CD4-positive, alpha-beta T cell (primary cell): ENCODE measurements at regions not wholly inside any gene's neighbourhood (a gene's known extent, or its start where the extent isn't known, plus 50 kb on each side); places are given as distances from the start of the nearest gene placed in this dataset.

Experiments used
- ATAC-seq: fragments of 200-7000 bp; cut with Tn5 transposase; one replicate; pipeline ENCODE4 v1.10.0; 2022; ENCODE audit warnings: mild to moderate bottlenecking; ENCODE audit not compliant: poor library complexity
- CTCF ChIA-PET: fragments of 350-600 bp; sonication (Branson Sonifier 250); formaldehyde crosslinking; loops from one replicate; lab custom pipeline; 2021; ENCODE audit warnings: antibody characterized with exemption, inconsistent platforms; lab: Charles Lee
- POLR2A ChIA-PET: fragments of 350-600 bp; sonication (Branson Sonifier 250); formaldehyde crosslinking; loops from one replicate; lab custom pipeline; 2021; ENCODE audit warnings: antibody characterized with exemption, inconsistent platforms; lab: Charles Lee
- DNase-seq, 14 experiments: peaks; one replicate each; pipeline ENCODE4 v3.0.0-alpha.2; 2013 to 2020; ENCODE audit warnings: mixed read lengths in 2 of 14
- H3K27ac ChIP-seq, 2 donors: one replicate each; pipeline versions ENCODE4 v1.5.1 to v1.7.0; 2013; ENCODE audit warnings: low read length in 2 of 2, low read depth in 1 of 2, mild to moderate bottlenecking in 1 of 2
- H3K27me3 ChIP-seq, 2 experiments: 1 replicate in 1 of 2; 2 replicates in 1 of 2; pipeline versions ENCODE4 v1.6.1 to v1.7.0; 2013; ENCODE audit warnings: low read length in 2 of 2, control low read depth in 1 of 2, mild to moderate bottlenecking in 1 of 2, moderate library complexity in 1 of 2; ENCODE audit not compliant: insufficient read depth in 2 of 2, control insufficient read depth in 1 of 2
- H3K36me3 ChIP-seq: one replicate; pipeline ENCODE4 v1.6.1; 2013; ENCODE audit warnings: low read length, control low read depth; ENCODE audit not compliant: insufficient read depth
- H3K4me1 ChIP-seq: one replicate; pipeline ENCODE4 v1.6.1; 2013; ENCODE audit warnings: low read length, control low read depth; ENCODE audit not compliant: insufficient read depth
- H3K4me3 ChIP-seq: one replicate; pipeline ENCODE4 v1.5.1; 2013; ENCODE audit warnings: mild to moderate bottlenecking, low read length, moderate library complexity
- H3K9me3 ChIP-seq, 2 experiments: 1 replicate in 1 of 2; 2 replicates in 1 of 2; pipeline versions ENCODE4 v1.6.1 to v1.7.0; 2013; ENCODE audit warnings: low read length in 2 of 2, mild to moderate bottlenecking in 2 of 2, control low read depth in 1 of 2, moderate library complexity in 1 of 2; ENCODE audit not compliant: control insufficient read depth in 1 of 2, insufficient read depth in 1 of 2
- H3K27ac Mint-ChIP-seq: one replicate; pipeline ENCODE4 v1.8.0; 2020; ENCODE audit warnings: mixed read lengths
- H3K27me3 Mint-ChIP-seq: one replicate; pipeline ENCODE4 v1.8.0; 2021; ENCODE audit warnings: mixed read lengths
- H3K36me3 Mint-ChIP-seq: one replicate; pipeline ENCODE4 v1.8.0; 2021; ENCODE audit warnings: low read depth, mixed read lengths
- H3K4me1 Mint-ChIP-seq: one replicate; pipeline ENCODE4 v1.8.0; 2021; ENCODE audit warnings: low read depth, mixed read lengths
- H3K4me3 Mint-ChIP-seq: one replicate; pipeline ENCODE4 v1.8.0; 2020; ENCODE audit warnings: mild to moderate bottlenecking, mixed read lengths
- H3K9me3 Mint-ChIP-seq: one replicate; pipeline ENCODE4 v1.8.0; 2020; ENCODE audit warnings: mixed read lengths
- CTCF ChIP-seq: fragments of 200-600 bp; IDR thresholded peaks from one replicate; pipeline ENCODE4 v1.8.0; 2022; ENCODE audit warnings: antibody characterized with exemption, mild to moderate bottlenecking
- intact Hi-C, 2 experiments: fragments of 100-400 bp; cut with DNase I in 1 of 2; cut with micrococcal nuclease in 1 of 2; formaldehyde crosslinking; loops; one replicate each; pipeline versions ENCODE4 v1.15.1 to v1.9.0; 2023 to 2025; cut with DNase I, micrococcal nuclease

- Histone ChIP-seq H3K9me3 (no peaks in the 10 kb centered on the region), H3K4me3 (no peak overlapping the region), H3K27ac (no peak overlapping the region), H3K4me1 (no peaks in the 10 kb centered on the region), H3K27me3 (peaks cover 6 to 7% of the 10 kb centered on the region in 2 experiments), H3K36me3 (no peaks in the 10 kb centered on the region)
- ATAC-seq (no peak), DNase-seq (no peak)
- CTCF ChIA-PET, result no interaction called here
- Mint-ChIP-seq H3K4me3 (no peak overlapping the region), H3K27ac (no peak overlapping the region), H3K27me3 (peaks cover 36% of the 10 kb centered on the region), H3K36me3 (no peaks in the 10 kb centered on the region), H3K4me1 (no peaks in the 10 kb centered on the region), H3K9me3 (no peaks in the 10 kb centered on the region)
- POLR2A ChIA-PET, result no interaction called here
- intact Hi-C loops, result no loop called here
- TF ChIP-seq CTCF, result no peak
Observed at GRCh38 chr18:77487951-77488740, 238.5 kb downstream of the GALR1 start.

GRCh38 chr18:77495079-77495478 lies 245.4 kb downstream of the GALR1 start:
- Mint-ChIP-seq H3K27ac (no peak overlapping the region), H3K27me3 (peaks cover 6% of the 10 kb centered on the region), H3K9me3 (no peaks in the 10 kb centered on the region), H3K36me3 (no peaks in the 10 kb centered on the region), H3K4me1 (no peaks in the 10 kb centered on the region), H3K4me3 (no peak overlapping the region)
- Histone ChIP-seq H3K36me3 (no peaks in the 10 kb centered on the region), H3K4me3 (no peak overlapping the region), H3K9me3 (no peaks in the 10 kb centered on the region), H3K27ac (no peak overlapping the region), H3K27me3 (peaks cover 0 to 3% of the 10 kb centered on the region in 2 experiments), H3K4me1 (no peaks in the 10 kb centered on the region)
- CTCF ChIA-PET, result no interaction called here
- no peak for DNase-seq
- TF ChIP-seq CTCF, result no peak
- POLR2A ChIA-PET, result no interaction called here
- ATAC-seq, result no peak
- intact Hi-C loops, result no loop called here

- no peaks in the 10 kb centered on the region for H3K9me3 ChIP-seq
Observed at GRCh38 chr18:77495982-77496690, 246.5 kb downstream of the GALR1 start.

More at GRCh38 chr18:77495982-77496690, 246.5 kb downstream of the GALR1 start:
- H3K4me1 ChIP-seq, result no peaks in the 10 kb centered on the region
- no peak overlapping the region for H3K4me3 ChIP-seq
- no peak for TF ChIP-seq CTCF
- no peak for ATAC-seq
- POLR2A ChIA-PET, result no interaction called here
- CTCF ChIA-PET, result no interaction called here
- no peaks in the 10 kb centered on the region for H3K4me1 Mint-ChIP-seq
- no peaks in the 10 kb centered on the region for H3K36me3 ChIP-seq
- no peak overlapping the region for H3K27ac ChIP-seq
- peaks cover 0 to 2% of the 10 kb centered on the region in 2 experiments for H3K27me3 ChIP-seq
- no peak overlapping the region for H3K4me3 Mint-ChIP-seq
- H3K27me3 Mint-ChIP-seq, result peaks cover 6% of the 10 kb centered on the region
- no peak for DNase-seq
- no peak overlapping the region for H3K27ac Mint-ChIP-seq
- intact Hi-C loops, result no loop called here
- H3K9me3 Mint-ChIP-seq, result no peaks in the 10 kb centered on the region
- H3K36me3 Mint-ChIP-seq, result no peaks in the 10 kb centered on the region
